ENCODE measurements at regions not wholly inside any gene's neighbourhood (a gene's known extent, or its start where the extent isn't known, plus 50 kb on each side); places are given as distances from the start of the nearest gene placed in this dataset.

GRCh38 chr1:218165701-218166114 is 119.4 kb upstream of the RRP15 start:
- H3K9me3 Mint-ChIP-seq (ENCODE audit: unreplicated experiment), result no peaks in the 10 kb centered on the region

GRCh38 chr1:218166268-218166945 is 118.7 kb upstream of the RRP15 start:
- no peak overlapping the region for H3K27ac Mint-ChIP-seq (ENCODE audit: unreplicated experiment)
- no peaks in the 10 kb centered on the region for H3K9me3 Mint-ChIP-seq (ENCODE audit: unreplicated experiment)
- no peaks in the 10 kb centered on the region for H3K27me3 Mint-ChIP-seq (ENCODE audit: unreplicated experiment)
- TF ChIP-seq CTCF (IDR thresholded peaks at IDR 0.05; ENCODE audit: unreplicated experiment), result no peak
- H3K4me3 Mint-ChIP-seq (ENCODE audit: unreplicated experiment), result peak overlapping the region; percentile 93
- H3K4me1 Mint-ChIP-seq (ENCODE audit: unreplicated experiment), result peaks cover 16% of the 10 kb centered on the region
- DNase-seq (ENCODE audit: low spot score), result no peak
- no peaks in the 10 kb centered on the region for H3K36me3 Mint-ChIP-seq (ENCODE audit: low read depth, unreplicated experiment)

More at GRCh38 chr1:218165701-218166114, 119.4 kb upstream of the RRP15 start:
- Mint-ChIP-seq H3K27ac (ENCODE audit: unreplicated experiment) (no peak overlapping the region), H3K4me1 (ENCODE audit: unreplicated experiment) (peaks cover 16% of the 10 kb centered on the region), H3K4me3 (ENCODE audit: unreplicated experiment) (peak overlapping the region; percentile 93), H3K27me3 (ENCODE audit: unreplicated experiment) (no peaks in the 10 kb centered on the region), H3K36me3 (ENCODE audit: low read depth, unreplicated experiment) (no peaks in the 10 kb centered on the region)
- no peak for DNase-seq (ENCODE audit: low spot score)
- no peak for TF ChIP-seq CTCF (IDR thresholded peaks at IDR 0.05; ENCODE audit: unreplicated experiment)

- H3K4me1 Mint-ChIP-seq (ENCODE audit: unreplicated experiment), result peaks cover 2% of the 10 kb centered on the region
These were observed 113.7 kb upstream of the RRP15 start for GRCh38 chr1:218171302-218171893.

GRCh38 chr1:218182455-218182854 is 102.6 kb upstream of the RRP15 start:
- no peaks in the 10 kb centered on the region for H3K9me3 Mint-ChIP-seq (ENCODE audit: unreplicated experiment)
- H3K27me3 Mint-ChIP-seq (ENCODE audit: unreplicated experiment), result no peaks in the 10 kb centered on the region
- H3K27ac Mint-ChIP-seq (ENCODE audit: unreplicated experiment), result no peak overlapping the region
- no peaks in the 10 kb centered on the region for H3K4me1 Mint-ChIP-seq (ENCODE audit: unreplicated experiment)
- no peak overlapping the region for H3K4me3 Mint-ChIP-seq (ENCODE audit: unreplicated experiment)
- TF ChIP-seq CTCF (IDR thresholded peaks at IDR 0.05; ENCODE audit: unreplicated experiment), result no peak
- no peak for DNase-seq (ENCODE audit: low spot score)
- no peaks in the 10 kb centered on the region for H3K36me3 Mint-ChIP-seq (ENCODE audit: low read depth, unreplicated experiment)

More at GRCh38 chr1:218171302-218171893, 113.7 kb upstream of the RRP15 start:
- peak; percentile 78 for TF ChIP-seq CTCF (IDR thresholded peaks at IDR 0.05; ENCODE audit: unreplicated experiment)
- Mint-ChIP-seq H3K9me3 (ENCODE audit: unreplicated experiment) (no peaks in the 10 kb centered on the region), H3K4me3 (ENCODE audit: unreplicated experiment) (no peak overlapping the region), H3K27me3 (ENCODE audit: unreplicated experiment) (no peaks in the 10 kb centered on the region), H3K27ac (ENCODE audit: unreplicated experiment) (no peak overlapping the region), H3K36me3 (ENCODE audit: low read depth, unreplicated experiment) (no peaks in the 10 kb centered on the region)
- no peak for DNase-seq (ENCODE audit: low spot score)

GRCh38 chr1:218200979-218201378 is 84.1 kb upstream of the RRP15 start:
- H3K27me3 Mint-ChIP-seq (ENCODE audit: unreplicated experiment), result peaks cover 1% of the 10 kb centered on the region
- no peak overlapping the region for H3K27ac Mint-ChIP-seq (ENCODE audit: unreplicated experiment)
- no peaks in the 10 kb centered on the region for H3K9me3 Mint-ChIP-seq (ENCODE audit: unreplicated experiment)
- H3K4me1 Mint-ChIP-seq (ENCODE audit: unreplicated experiment), result no peaks in the 10 kb centered on the region
- no peaks in the 10 kb centered on the region for H3K36me3 Mint-ChIP-seq (ENCODE audit: low read depth, unreplicated experiment)
- TF ChIP-seq CTCF (IDR thresholded peaks at IDR 0.05; ENCODE audit: unreplicated experiment), result no peak
- no peak for DNase-seq (ENCODE audit: low spot score)
- H3K4me3 Mint-ChIP-seq (ENCODE audit: unreplicated experiment), result no peak overlapping the region

All from endothelial cell (in vitro differentiated cells).